Liver (tissue), 3 donors: ENCODE measurements at regions not wholly inside any gene's neighbourhood (a gene's known extent, or its start where the extent isn't known, plus 50 kb on each side); places are given as distances from the start of the nearest gene placed in this dataset.

Experiments
- CTCF ChIP-seq: fragments of 150-350 bp; IDR thresholded peaks from 2 replicates; pipeline ENCODE4 v1.5.1; 2017; ENCODE audit warnings: improper control_type of control experiment, low read depth, low read length; ENCODE audit not compliant: missing input control
- EGR1 ChIP-seq, 2 donors: IDR thresholded peaks; 2 replicates each; pipeline ENCODE4 v1.6.1; 2016 to 2018; ENCODE audit warnings: antibody characterized with exemption in 2 of 2, low read depth in 2 of 2
- FOXA1 ChIP-seq: IDR thresholded peaks from 2 replicates; pipeline ENCODE4 v1.6.1; 2016; ENCODE audit warnings: antibody characterized with exemption
- HNF4G ChIP-seq: IDR thresholded peaks from 2 replicates; pipeline ENCODE4 v1.6.1; 2016; ENCODE audit warnings: antibody characterized with exemption
- JUND ChIP-seq, 2 donors: IDR thresholded peaks; 2 replicates each; pipeline ENCODE4 v1.6.1; 2016; ENCODE audit warnings: antibody characterized with exemption in 2 of 2
- NR2F2 ChIP-seq: IDR thresholded peaks from 2 replicates; pipeline ENCODE4 v1.6.1; 2016; ENCODE audit warnings: antibody characterized with exemption
- RAD21 ChIP-seq, 2 donors: IDR thresholded peaks; 2 replicates each; pipeline ENCODE4 v1.6.1; 2016; ENCODE audit warnings: antibody characterized with exemption in 2 of 2, mild to moderate bottlenecking in 2 of 2
- SP1 ChIP-seq: IDR thresholded peaks from 2 replicates; pipeline ENCODE4 v1.6.1; 2018; ENCODE audit warnings: antibody characterized with exemption, mild to moderate bottlenecking
- TAF1 ChIP-seq: conservative IDR thresholded peaks from 2 replicates; pipeline ENCODE4 v1.6.1; 2016; ENCODE audit warnings: antibody characterized with exemption, mild to moderate bottlenecking
- YY1 ChIP-seq: IDR thresholded peaks from 2 replicates; pipeline ENCODE4 v1.6.1; 2016; ENCODE audit warnings: antibody characterized with exemption, mild to moderate bottlenecking
- TF ChIP-seq, protein P1 (sequence below): IDR thresholded peaks from 2 replicates; pipeline ENCODE4 v1.6.1; 2016; ENCODE audit warnings: antibody characterized with exemption
- TF ChIP-seq, protein P2 (sequence below): IDR thresholded peaks from 2 replicates; pipeline ENCODE4 v1.6.1; 2016; ENCODE audit warnings: antibody characterized with exemption, mild to moderate bottlenecking
- TF ChIP-seq, protein P3 (sequence below): IDR thresholded peaks from 2 replicates; pipeline ENCODE4 v1.6.1; 2016; ENCODE audit warnings: antibody characterized with exemption
- donor health status: healthy.
- donor health status: healthy.

- no peak for TF ChIP-seq CTCF
- TF ChIP-seq RAD21 (IDR thresholded peaks at IDR 0.05): no peak
- TF ChIP-seq, protein P1, sequence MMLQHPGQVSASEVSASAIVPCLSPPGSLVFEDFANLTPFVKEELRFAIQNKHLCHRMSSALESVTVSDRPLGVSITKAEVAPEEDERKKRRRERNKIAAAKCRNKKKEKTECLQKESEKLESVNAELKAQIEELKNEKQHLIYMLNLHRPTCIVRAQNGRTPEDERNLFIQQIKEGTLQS: no peak
- no peak for TF ChIP-seq HNF4G
- TF ChIP-seq, protein P2, sequence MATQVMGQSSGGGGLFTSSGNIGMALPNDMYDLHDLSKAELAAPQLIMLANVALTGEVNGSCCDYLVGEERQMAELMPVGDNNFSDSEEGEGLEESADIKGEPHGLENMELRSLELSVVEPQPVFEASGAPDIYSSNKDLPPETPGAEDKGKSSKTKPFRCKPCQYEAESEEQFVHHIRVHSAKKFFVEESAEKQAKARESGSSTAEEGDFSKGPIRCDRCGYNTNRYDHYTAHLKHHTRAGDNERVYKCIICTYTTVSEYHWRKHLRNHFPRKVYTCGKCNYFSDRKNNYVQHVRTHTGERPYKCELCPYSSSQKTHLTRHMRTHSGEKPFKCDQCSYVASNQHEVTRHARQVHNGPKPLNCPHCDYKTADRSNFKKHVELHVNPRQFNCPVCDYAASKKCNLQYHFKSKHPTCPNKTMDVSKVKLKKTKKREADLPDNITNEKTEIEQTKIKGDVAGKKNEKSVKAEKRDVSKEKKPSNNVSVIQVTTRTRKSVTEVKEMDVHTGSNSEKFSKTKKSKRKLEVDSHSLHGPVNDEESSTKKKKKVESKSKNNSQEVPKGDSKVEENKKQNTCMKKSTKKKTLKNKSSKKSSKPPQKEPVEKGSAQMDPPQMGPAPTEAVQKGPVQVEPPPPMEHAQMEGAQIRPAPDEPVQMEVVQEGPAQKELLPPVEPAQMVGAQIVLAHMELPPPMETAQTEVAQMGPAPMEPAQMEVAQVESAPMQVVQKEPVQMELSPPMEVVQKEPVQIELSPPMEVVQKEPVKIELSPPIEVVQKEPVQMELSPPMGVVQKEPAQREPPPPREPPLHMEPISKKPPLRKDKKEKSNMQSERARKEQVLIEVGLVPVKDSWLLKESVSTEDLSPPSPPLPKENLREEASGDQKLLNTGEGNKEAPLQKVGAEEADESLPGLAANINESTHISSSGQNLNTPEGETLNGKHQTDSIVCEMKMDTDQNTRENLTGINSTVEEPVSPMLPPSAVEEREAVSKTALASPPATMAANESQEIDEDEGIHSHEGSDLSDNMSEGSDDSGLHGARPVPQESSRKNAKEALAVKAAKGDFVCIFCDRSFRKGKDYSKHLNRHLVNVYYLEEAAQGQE: no peak
- TF ChIP-seq, protein P3, sequence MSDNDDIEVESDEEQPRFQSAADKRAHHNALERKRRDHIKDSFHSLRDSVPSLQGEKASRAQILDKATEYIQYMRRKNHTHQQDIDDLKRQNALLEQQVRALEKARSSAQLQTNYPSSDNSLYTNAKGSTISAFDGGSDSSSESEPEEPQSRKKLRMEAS: no peak
- no peak for TF ChIP-seq SP1
- TF ChIP-seq FOXA1: no peak
- TF ChIP-seq YY1: no peak
- TF ChIP-seq JUND (IDR thresholded peaks at IDR 0.05): no peak
- no peak for TF ChIP-seq TAF1
- TF ChIP-seq NR2F2: no peak
- no peak for TF ChIP-seq EGR1 (IDR thresholded peaks at IDR 0.05; ENCODE audit: low read depth in 2 of 2)
Measured at GRCh38 chr2:109057686-109058085, 68.7 kb upstream of the EDAR start.
